HG02970 (cell line): ENCODE measurements at regions not wholly inside any gene's neighbourhood (a gene's known extent, or its start where the extent isn't known, plus 50 kb on each side); places are given as distances from the start of the nearest gene placed in this dataset.
"Not testable (repeated sequence)": the region's sequence is repeated elsewhere in the genome, so short reads cannot be mapped to it uniquely, and the experiment has no call there.

Source experiments
- ATAC-seq: cut with Tn5 transposase; IDR thresholded peaks from one replicate; pipeline ENCODE4 v1.9.1; 2021; ENCODE audit warnings: mild to moderate bottlenecking, moderate library complexity, moderate number of reproducible peaks; ENCODE audit not compliant: unreplicated experiment, low FRiP score

- no peak for ATAC-seq
These were observed 53.8 kb upstream of the USP9X start for GRCh38 chrX:41031256-41031967.

- no peak for ATAC-seq
These were observed 51.9 kb upstream of the USP9X start for GRCh38 chrX:41033299-41033698.

- not testable (repeated sequence) for ATAC-seq
These were observed 50.3 kb upstream of the USP9X start for GRCh38 chrX:41034902-41035301.
